ENCODE measurements at regions not wholly inside any gene's neighbourhood (a gene's known extent, or its start where the extent isn't known, plus 50 kb on each side); places are given as distances from the start of the nearest gene placed in this dataset.
"Not testable (repeated sequence)": the region's sequence is repeated elsewhere in the genome, so short reads cannot be mapped to it uniquely, and the experiment has no call there.

GRCh38 chr2:234164493-234165413, 114.3 kb downstream of the SPP2 start:
- peak overlapping the region in 9 of 11 experiments; percentile 15 to 81 (median 65); a peak in 17 of 22 replicates for H3K9ac ChIP-seq
- H3K4me1 ChIP-seq = peaks cover 52 to 94% (median 74%) of the 10 kb centered on the region in 10 experiments
- peak overlapping the region in 7 of 10 experiments; percentile 42 to 63 (median 53); a peak in 12 of 20 replicates for H3K4me3 ChIP-seq
- H4K20me1 ChIP-seq = no peaks in the 10 kb centered on the region
- no peaks in the 10 kb centered on the region for H3K27me3 ChIP-seq
- TF ChIP-seq Cebpa-rat (IDR thresholded peaks at IDR 0.05) = no peak
- peak overlapping the region in 10 of 11 experiments; percentile 21 to 89 (median 76); a peak in 21 of 22 replicates for H3K27ac ChIP-seq
- H3K36me3 ChIP-seq = no peaks in the 10 kb centered on the region
- H3K9me3 ChIP-seq (replicated peaks in 1 of 11) = peaks cover 0 to 3% (median 0%) of the 10 kb centered on the region in 11 experiments; a peak in 4 of 22 replicates
- peak overlapping the region; percentile 78 to 98 (median 90) for H3K4me2 ChIP-seq

GRCh38 chr2:234163510-234164045, 113.1 kb downstream of the SPP2 start:
- Histone ChIP-seq H3K4me2 (peak overlapping the region; percentile 78 to 98 (median 90)), H3K27me3 (no peaks in the 10 kb centered on the region), H3K9ac (peak overlapping the region in 8 of 11 experiments; percentile 38 to 81 (median 70); a peak in 17 of 22 replicates), H3K9me3 (replicated peaks in 1 of 11) (peaks cover 0 to 12% (median 0%) of the 10 kb centered on the region in 11 experiments; a peak in 5 of 22 replicates), H3K4me1 (peaks cover 60 to 97% (median 80%) of the 10 kb centered on the region in 10 experiments), H3K4me3 (peak overlapping the region in 7 of 10 experiments; percentile 22 to 63 (median 42); a peak in 13 of 20 replicates), H3K36me3 (no peaks in the 10 kb centered on the region), H4K20me1 (no peaks in the 10 kb centered on the region), H3K27ac (peak overlapping the region in 9 of 11 experiments; percentile 34 to 89 (median 77); a peak in 18 of 22 replicates)
- no peak for TF ChIP-seq Cebpa-rat (IDR thresholded peaks at IDR 0.05)

- Histone ChIP-seq H3K27ac (peak overlapping the region in 8 of 11 experiments; percentile 48 to 89 (median 78); a peak in 15 of 22 replicates), H3K4me2 (peak overlapping the region; percentile 78 to 98 (median 90))
- no peak for TF ChIP-seq Cebpa-rat (IDR thresholded peaks at IDR 0.05)
Observed at GRCh38 chr2:234162861-234163260, 112.4 kb downstream of the SPP2 start.

GRCh38 chr2:234161932-234162331, 111.4 kb downstream of the SPP2 start:
- Histone ChIP-seq H3K9me3 (replicated peaks in 1 of 11) (peaks cover 0 to 25% (median 3%) of the 10 kb centered on the region in 11 experiments; a peak in 9 of 22 replicates), H3K27me3 (no peaks in the 10 kb centered on the region), H3K4me3 (peak overlapping the region in 3 of 10 experiments; percentile 52 to 63 (median 60); a peak in 6 of 20 replicates), H3K4me2 (peak overlapping the region; percentile 78 to 98 (median 90)), H3K36me3 (no peaks in the 10 kb centered on the region), H3K9ac (peak overlapping the region in 5 of 11 experiments; percentile 65 to 81 (median 78); a peak in 10 of 22 replicates), H3K4me1 (peaks cover 63 to 92% (median 79%) of the 10 kb centered on the region in 10 experiments), H4K20me1 (no peaks in the 10 kb centered on the region), H3K27ac (peak overlapping the region in 7 of 11 experiments; percentile 48 to 89 (median 80); a peak in 14 of 22 replicates)
- TF ChIP-seq Cebpa-rat (IDR thresholded peaks at IDR 0.05) = no peak

More at GRCh38 chr2:234162861-234163260, 112.4 kb downstream of the SPP2 start:
- no peaks in the 10 kb centered on the region for H3K27me3 ChIP-seq
- H3K9ac ChIP-seq = peak overlapping the region in 6 of 11 experiments; percentile 64 to 81 (median 76); a peak in 12 of 22 replicates
- no peaks in the 10 kb centered on the region for H4K20me1 ChIP-seq
- H3K9me3 ChIP-seq (replicated peaks in 1 of 11) = peaks cover 0 to 16% (median 0%) of the 10 kb centered on the region in 11 experiments; a peak in 6 of 22 replicates
- H3K36me3 ChIP-seq = no peaks in the 10 kb centered on the region
- peak overlapping the region in 5 of 10 experiments; percentile 33 to 63 (median 52); a peak in 11 of 20 replicates for H3K4me3 ChIP-seq
- H3K4me1 ChIP-seq = peaks cover 63 to 98% (median 83%) of the 10 kb centered on the region in 10 experiments

- peaks cover 0 to 12% (median under 1%) of the 10 kb centered on the region in 11 experiments; a peak in 6 of 22 replicates for H3K36me3 ChIP-seq
- no peaks in the 10 kb centered on the region for H4K20me1 ChIP-seq
- H3K27ac ChIP-seq = no peak overlapping the region
- H3K9ac ChIP-seq = no peak overlapping the region
- peak overlapping the region in 10 of 11 experiments; percentile 4 to 61 (median 36); a peak in 20 of 22 replicates for H3K4me2 ChIP-seq
- H3K4me3 ChIP-seq = no peak overlapping the region
- no peaks in the 10 kb centered on the region for H3K27me3 ChIP-seq
- H3K9me3 ChIP-seq (replicated peaks in 1 of 11) = peaks cover 0 to 56% (median 29%) of the 10 kb centered on the region in 11 experiments; a peak in 19 of 22 replicates
- H3K4me1 ChIP-seq = peaks cover 44 to 69% (median 53%) of the 10 kb centered on the region in 10 experiments
- no peak for TF ChIP-seq Cebpa-rat (IDR thresholded peaks at IDR 0.05)
Observed at GRCh38 chr2:234158812-234159211, 108.3 kb downstream of the SPP2 start.

GRCh38 chr2:234157817-234158588, 107.5 kb downstream of the SPP2 start:
- H3K4me1 ChIP-seq = peaks cover 36 to 62% (median 44%) of the 10 kb centered on the region in 10 experiments
- peaks cover 0 to 20% (median 3%) of the 10 kb centered on the region in 11 experiments; a peak in 7 of 22 replicates for H3K36me3 ChIP-seq
- TF ChIP-seq Cebpa-rat (IDR thresholded peaks at IDR 0.05) = no peak
- no peak overlapping the region for H3K27ac ChIP-seq
- no peaks in the 10 kb centered on the region for H4K20me1 ChIP-seq
- no peak overlapping the region for H3K4me3 ChIP-seq
- H3K9ac ChIP-seq = no peak overlapping the region
- H3K4me2 ChIP-seq = peak overlapping the region in 7 of 11 experiments; percentile 20 to 61 (median 36); a peak in 8 of 22 replicates
- H3K27me3 ChIP-seq = no peaks in the 10 kb centered on the region
- peaks cover 6 to 64% (median 37%) of the 10 kb centered on the region in 11 experiments for H3K9me3 ChIP-seq (replicated peaks in 1 of 11)

- H3K9ac ChIP-seq = no peak overlapping the region
- no peaks in the 10 kb centered on the region for H3K27me3 ChIP-seq
- H4K20me1 ChIP-seq = no peaks in the 10 kb centered on the region
- H3K4me2 ChIP-seq = peak overlapping the region in 1 of 11 experiments; percentile 19; a peak in 2 of 22 replicates
- H3K4me1 ChIP-seq = peaks cover 19 to 66% (median 28%) of the 10 kb centered on the region in 10 experiments
- H3K4me3 ChIP-seq = no peak overlapping the region
- H3K36me3 ChIP-seq = peaks cover 0 to 30% (median 4%) of the 10 kb centered on the region in 11 experiments; a peak in 8 of 22 replicates
- H3K9me3 ChIP-seq (replicated peaks in 1 of 11) = peaks cover 22 to 78% (median 52%) of the 10 kb centered on the region in 11 experiments
- no peak overlapping the region for H3K27ac ChIP-seq
- no peak for TF ChIP-seq Cebpa-rat (IDR thresholded peaks at IDR 0.05)
Observed at GRCh38 chr2:234156326-234156725, 105.8 kb downstream of the SPP2 start.

- H4K20me1 ChIP-seq, H3K9ac ChIP-seq, H3K27ac ChIP-seq, H3K27me3 ChIP-seq: not testable (repeated sequence)
- peaks cover 32 to 62% (median 53%) of the 10 kb centered on the region in 11 experiments for H3K9me3 ChIP-seq (replicated peaks in 1 of 11)
- peaks cover 6 to 70% (median 33%) of the 10 kb centered on the region in 10 experiments for H3K4me1 ChIP-seq
- H3K36me3 ChIP-seq = peaks cover 0 to 30% (median 4%) of the 10 kb centered on the region in 11 experiments; a peak in 8 of 22 replicates
- peak overlapping the region in 1 of 11 experiments; percentile 13; a peak in 1 of 22 replicates for H3K4me2 ChIP-seq
- peak overlapping the region in 4 of 10 experiments; percentile 2 to 25 (median 19); a peak in 4 of 20 replicates for H3K4me3 ChIP-seq
Observed at GRCh38 chr2:234152835-234153234, 102.3 kb downstream of the SPP2 start.
